Neutrophil (primary cell): ENCODE measurements at regions not wholly inside any gene's neighbourhood (a gene's known extent, or its start where the extent isn't known, plus 50 kb on each side); places are given as distances from the start of the nearest gene placed in this dataset.
"Not testable (repeated sequence)": the region's sequence is repeated elsewhere in the genome, so short reads cannot be mapped to it uniquely, and the experiment has no call there.

Experiments
- H3K27ac ChIP-seq: fragments of 200-600 bp; sonication (generic); 2 replicates; pipeline ENCODE4 v1.5.1; 2016; ENCODE audit warnings: mild to moderate bottlenecking, moderate library complexity
- H3K27me3 ChIP-seq: fragments of 200-600 bp; sonication (generic); 2 replicates; pipeline ENCODE4 v1.6.0; 2016; ENCODE audit warnings: mild to moderate bottlenecking
- H3K36me3 ChIP-seq: fragments of 200-600 bp; sonication (generic); 2 replicates; pipeline ENCODE4 v1.5.1; 2017
- H3K4me1 ChIP-seq, 2 experiments: fragments of 200-600 bp in 1 of 2; sonication (generic) in 1 of 2; 1 replicate in 1 of 2; 2 replicates in 1 of 2; pipeline versions ENCODE4 v1.5.1 to v1.6.1; 2013 to 2016; ENCODE audit warnings: low read depth in 1 of 2, low read length in 1 of 2, mild to moderate bottlenecking in 1 of 2, moderate library complexity in 1 of 2; ENCODE audit not compliant: control insufficient read depth in 1 of 2, insufficient read depth in 1 of 2
- H3K4me3 ChIP-seq, 2 experiments: fragments of 200-600 bp in 1 of 2; sonication (generic) in 1 of 2; 1 replicate in 1 of 2; 2 replicates in 1 of 2; pipeline ENCODE4 v1.5.1; 2013 to 2016; ENCODE audit warnings: low read depth in 1 of 2, low read length in 1 of 2, mild to moderate bottlenecking in 1 of 2, moderate library complexity in 1 of 2
- H3K9me3 ChIP-seq: fragments of 200-600 bp; sonication (generic); 2 replicates; pipeline ENCODE4 v1.5.1; 2016
- TF ChIP-seq, protein P1 (sequence below): fragments of 200-600 bp; sonication (generic); IDR thresholded peaks from 2 replicates; pipeline ENCODE4 v1.5.1; 2016; ENCODE audit warnings: antibody characterized with exemption

DNA sequence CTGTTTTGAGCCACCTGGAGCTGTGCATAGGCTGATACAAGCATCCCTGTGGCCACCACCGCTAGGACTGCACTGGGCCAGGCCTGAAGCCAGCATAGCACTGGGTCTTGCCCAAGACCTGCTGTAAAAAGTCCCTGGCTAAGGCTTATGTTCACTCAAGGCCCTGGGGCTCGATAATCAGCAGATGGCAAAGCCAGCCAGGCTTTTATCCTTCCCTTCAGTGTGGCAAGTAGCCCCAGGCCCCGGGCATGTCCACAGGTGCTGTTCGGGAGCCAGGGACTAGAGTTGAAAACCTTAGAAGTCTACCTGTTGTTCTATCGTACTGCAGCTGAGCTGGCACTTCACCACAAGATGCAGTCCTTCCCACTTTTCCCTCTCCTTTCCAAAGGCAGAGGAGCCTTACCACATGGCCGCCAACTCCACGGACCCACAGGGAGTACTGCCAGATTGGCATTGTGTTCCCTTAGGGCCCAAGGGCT is 226.4 kb upstream of the ZNF217 start:
- Histone ChIP-seq H3K27me3 (no peaks in the 10 kb centered on the region), H3K4me3 (no peak overlapping the region), H3K9me3 (no peaks in the 10 kb centered on the region), H3K4me1 (no peaks in the 10 kb centered on the region), H3K36me3 (no peaks in the 10 kb centered on the region), H3K27ac (no peak overlapping the region)
- TF ChIP-seq, protein P1, sequence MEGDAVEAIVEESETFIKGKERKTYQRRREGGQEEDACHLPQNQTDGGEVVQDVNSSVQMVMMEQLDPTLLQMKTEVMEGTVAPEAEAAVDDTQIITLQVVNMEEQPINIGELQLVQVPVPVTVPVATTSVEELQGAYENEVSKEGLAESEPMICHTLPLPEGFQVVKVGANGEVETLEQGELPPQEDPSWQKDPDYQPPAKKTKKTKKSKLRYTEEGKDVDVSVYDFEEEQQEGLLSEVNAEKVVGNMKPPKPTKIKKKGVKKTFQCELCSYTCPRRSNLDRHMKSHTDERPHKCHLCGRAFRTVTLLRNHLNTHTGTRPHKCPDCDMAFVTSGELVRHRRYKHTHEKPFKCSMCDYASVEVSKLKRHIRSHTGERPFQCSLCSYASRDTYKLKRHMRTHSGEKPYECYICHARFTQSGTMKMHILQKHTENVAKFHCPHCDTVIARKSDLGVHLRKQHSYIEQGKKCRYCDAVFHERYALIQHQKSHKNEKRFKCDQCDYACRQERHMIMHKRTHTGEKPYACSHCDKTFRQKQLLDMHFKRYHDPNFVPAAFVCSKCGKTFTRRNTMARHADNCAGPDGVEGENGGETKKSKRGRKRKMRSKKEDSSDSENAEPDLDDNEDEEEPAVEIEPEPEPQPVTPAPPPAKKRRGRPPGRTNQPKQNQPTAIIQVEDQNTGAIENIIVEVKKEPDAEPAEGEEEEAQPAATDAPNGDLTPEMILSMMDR: no peak

- TF ChIP-seq, protein P1: no peak
- Histone ChIP-seq H3K36me3 (no peaks in the 10 kb centered on the region), H3K4me3 (no peak overlapping the region), H3K4me1 (no peaks in the 10 kb centered on the region), H3K27ac (no peak overlapping the region), H3K9me3 (no peaks in the 10 kb centered on the region), H3K27me3 (no peaks in the 10 kb centered on the region)
Measured at GRCh38 chr20:53818457-53819177, 225.0 kb upstream of the ZNF217 start.

- not testable (repeated sequence) for H3K9me3 ChIP-seq, H3K27me3 ChIP-seq, H3K36me3 ChIP-seq, H3K4me1 ChIP-seq, H3K4me3 ChIP-seq, H3K27ac ChIP-seq
Measured at GRCh38 chr20:53817513-53817912, 223.9 kb upstream of the ZNF217 start.

GRCh38 chr20:53816872-53817398 is 223.3 kb upstream of the ZNF217 start:
- Histone ChIP-seq H3K27me3 (no peaks in the 10 kb centered on the region), H3K4me3 (no peak overlapping the region), H3K9me3 (no peaks in the 10 kb centered on the region), H3K27ac (no peak overlapping the region), H3K4me1 (no peaks in the 10 kb centered on the region), H3K36me3 (no peaks in the 10 kb centered on the region)
- TF ChIP-seq, protein P1: no peak

- no peak overlapping the region for H3K4me3 ChIP-seq
- no peaks in the 10 kb centered on the region for H3K4me1 ChIP-seq
- no peaks in the 10 kb centered on the region for H3K36me3 ChIP-seq
- no peaks in the 10 kb centered on the region for H3K27me3 ChIP-seq
- TF ChIP-seq, protein P1: no peak
- H3K9me3 ChIP-seq: no peaks in the 10 kb centered on the region
- H3K27ac ChIP-seq: no peak overlapping the region
Measured at GRCh38 chr20:53815509-53815908, 221.9 kb upstream of the ZNF217 start.

- no peaks in the 10 kb centered on the region for H3K36me3 ChIP-seq
- no peaks in the 10 kb centered on the region for H3K9me3 ChIP-seq
- no peaks in the 10 kb centered on the region for H3K27me3 ChIP-seq
- no peak overlapping the region for H3K27ac ChIP-seq
- no peak overlapping the region for H3K4me3 ChIP-seq
- TF ChIP-seq, protein P1: no peak
- no peaks in the 10 kb centered on the region for H3K4me1 ChIP-seq
Measured at GRCh38 chr20:53814060-53814459, 220.4 kb upstream of the ZNF217 start.
